Stimulated activated CD8-positive, alpha-beta memory T cell treated with anti-CD3 and anti-CD28 coated beads, Interleukin-2, amount 100 ng/mL, for 1 hour (primary cell): ENCODE measurements at regions not wholly inside any gene's neighbourhood (a gene's known extent, or its start where the extent isn't known, plus 50 kb on each side); places are given as distances from the start of the nearest gene placed in this dataset.
A peak's percentile ranks its signal among the peaks of the same experiment; 100 is the strongest.

Experiments
- DNase-seq, 2 donors: peaks; one replicate each; pipeline ENCODE4 v3.0.0-alpha.2; 2020; ENCODE audit warnings: low read depth in 2 of 2

- DNase-seq = no peak
These were observed 264.8 kb downstream of the TBL1XR1 start for GRCh38 chr3:176932433-176932832.

GRCh38 chr3:176931991-176932390 lies 265.3 kb downstream of the TBL1XR1 start:
- DNase-seq = no peak

- no peak for DNase-seq
These were observed 266.3 kb downstream of the TBL1XR1 start for GRCh38 chr3:176930942-176931341.

- no peak for DNase-seq
These were observed 268.7 kb downstream of the TBL1XR1 start for GRCh38 chr3:176928582-176928931.

- DNase-seq = no peak
These were observed 269.3 kb downstream of the TBL1XR1 start for GRCh38 chr3:176927706-176928581.

- no peak for DNase-seq
These were observed 270.0 kb downstream of the TBL1XR1 start for GRCh38 chr3:176927280-176927679.

- DNase-seq = no peak
These were observed 270.6 kb downstream of the TBL1XR1 start for GRCh38 chr3:176926688-176927087.

- DNase-seq = no peak
These were observed 271.2 kb downstream of the TBL1XR1 start for GRCh38 chr3:176926034-176926433.

GRCh38 chr3:176920766-176921160 lies 276.5 kb downstream of the TBL1XR1 start:
- DNase-seq = no peak

- no peak for DNase-seq
These were observed 277.2 kb downstream of the TBL1XR1 start for GRCh38 chr3:176919836-176920765.

GRCh38 chr3:176916777-176917176 lies 280.5 kb downstream of the TBL1XR1 start:
- DNase-seq = no peak

GRCh38 chr3:176914764-176915163 lies 282.5 kb downstream of the TBL1XR1 start:
- DNase-seq = no peak

GRCh38 chr3:176911579-176911978 lies 285.7 kb downstream of the TBL1XR1 start:
- no peak for DNase-seq

GRCh38 chr3:176909044-176909443 lies 288.2 kb downstream of the TBL1XR1 start:
- no peak for DNase-seq

GRCh38 chr3:176906046-176906905 lies 291.0 kb downstream of the TBL1XR1 start:
- DNase-seq = no peak

GRCh38 chr3:176905331-176905730 lies 292.0 kb downstream of the TBL1XR1 start:
- DNase-seq = no peak

- DNase-seq = no peak
These were observed 292.8 kb downstream of the TBL1XR1 start for GRCh38 chr3:176904506-176904905.

- no peak for DNase-seq
These were observed 300.6 kb downstream of the TBL1XR1 start for GRCh38 chr3:176896640-176897039.

GRCh38 chr3:176896165-176896564 lies 301.1 kb downstream of the TBL1XR1 start:
- no peak for DNase-seq

- no peak for DNase-seq
These were observed 317.6 kb downstream of the TBL1XR1 start for GRCh38 chr3:176879710-176880109.

GRCh38 chr3:176873261-176873660 lies 324.0 kb downstream of the TBL1XR1 start:
- no peak for DNase-seq

- peak; percentile 6 to 26 for DNase-seq
These were observed 324.5 kb downstream of the TBL1XR1 start for GRCh38 chr3:176872771-176873209.
